NCI-H82 treated with DMSO at 0.1 percent for 48 hours (cell line): ENCODE measurements at regions not wholly inside any gene's neighbourhood (a gene's known extent, or its start where the extent isn't known, plus 50 kb on each side); places are given as distances from the start of the nearest gene placed in this dataset.

Source experiments
- DNase-seq: peaks from one replicate; lab custom pipeline; 2025; ENCODE audit not compliant: unreplicated experiment; lab: John Stamatoyannopoulos, UW

DNA sequence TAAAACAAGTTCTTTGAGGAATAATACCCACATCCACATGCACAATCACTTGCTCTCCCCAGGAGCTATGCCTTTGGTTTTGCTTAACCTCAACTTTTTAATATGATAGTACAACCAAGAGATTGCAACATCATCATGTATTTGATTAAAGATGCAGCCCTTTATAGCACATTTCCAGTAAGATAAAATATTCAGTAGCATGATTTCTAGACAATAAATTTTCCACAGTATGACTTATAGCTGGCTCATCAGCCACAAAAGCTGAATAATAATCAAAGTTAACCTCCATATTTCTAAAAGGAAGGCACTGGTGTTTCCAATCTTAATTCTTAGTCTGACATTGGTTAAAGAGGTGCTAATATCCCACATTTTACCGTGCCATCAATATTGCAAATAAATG, 622.5 kb downstream of the TBL1XR1 start:
- DNase-seq, result no peak

- DNase-seq, result no peak
Observed at GRCh38 chr3:176571926-176572325, 625.4 kb downstream of the TBL1XR1 start.

DNA sequence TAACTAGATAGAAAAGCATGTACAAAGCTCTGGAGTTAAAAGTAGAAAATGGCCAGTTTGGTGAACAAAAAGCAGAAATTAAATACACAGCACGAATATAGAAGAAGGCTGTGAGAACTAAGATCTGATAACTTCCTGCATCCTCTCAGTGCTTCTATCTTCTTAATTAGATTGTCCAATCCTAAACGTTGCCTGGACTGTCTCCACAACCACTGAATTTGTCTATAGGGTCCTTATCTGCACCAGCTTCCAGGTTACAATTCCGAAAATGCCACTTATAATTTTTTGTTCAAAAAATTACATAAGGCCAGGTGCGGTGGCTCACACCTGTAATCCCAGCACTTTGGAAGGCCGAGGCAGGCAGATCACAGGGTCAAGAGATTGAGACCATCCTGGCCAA, 626.3 kb downstream of the TBL1XR1 start:
- no peak for DNase-seq

- DNase-seq, result no peak
Observed at GRCh38 chr3:176568189-176568588, 629.1 kb downstream of the TBL1XR1 start.

GRCh38 chr3:176566757-176567156, 630.5 kb downstream of the TBL1XR1 start:
- DNase-seq, result no peak

GRCh38 chr3:176562331-176562730, 635.0 kb downstream of the TBL1XR1 start:
- no peak for DNase-seq

- no peak for DNase-seq
Observed at GRCh38 chr3:176561826-176562225, 635.5 kb downstream of the TBL1XR1 start.

DNA sequence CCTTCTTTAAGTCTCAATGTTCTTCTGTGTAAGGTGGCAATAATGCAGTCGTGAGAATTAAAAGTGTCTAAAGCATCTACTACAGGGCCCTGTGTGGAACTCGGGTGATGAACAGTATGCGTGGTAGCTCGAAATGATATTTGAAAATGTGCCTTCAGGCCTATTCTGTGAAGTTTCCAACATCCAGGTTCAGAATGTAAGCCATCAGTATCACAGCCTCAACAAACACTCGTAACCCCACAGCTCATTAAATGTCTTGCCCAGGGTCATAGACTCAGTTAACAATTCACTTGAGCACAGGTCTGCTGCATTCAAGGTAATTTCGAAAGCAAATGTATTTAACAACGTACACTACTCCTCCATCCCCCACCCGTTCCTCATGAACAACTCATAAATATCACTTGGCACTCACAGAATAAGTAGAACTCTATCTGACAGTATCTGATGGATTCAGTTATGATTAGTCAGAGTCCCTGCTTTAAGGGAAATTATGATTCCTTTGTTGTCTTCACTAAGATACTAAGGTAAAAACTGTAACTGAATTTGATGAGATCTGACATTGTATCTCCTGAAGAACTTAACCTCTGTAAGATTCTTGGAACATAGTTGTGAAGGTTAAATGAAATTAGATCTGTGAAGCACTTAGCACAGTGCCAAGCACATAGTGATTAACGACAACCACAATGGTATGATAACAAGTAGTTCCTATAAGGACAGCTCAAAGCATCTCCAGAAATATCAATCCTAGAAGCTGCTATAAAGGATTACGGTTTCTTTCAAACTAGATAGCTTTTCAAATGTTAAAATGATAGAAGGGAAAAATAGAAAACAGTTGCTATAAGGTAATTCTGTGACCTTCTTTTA, 642.3 kb downstream of the TBL1XR1 start:
- DNase-seq, result no peak

- DNase-seq, result no peak
Observed at GRCh38 chr3:176554264-176554663, 643.0 kb downstream of the TBL1XR1 start.

DNA sequence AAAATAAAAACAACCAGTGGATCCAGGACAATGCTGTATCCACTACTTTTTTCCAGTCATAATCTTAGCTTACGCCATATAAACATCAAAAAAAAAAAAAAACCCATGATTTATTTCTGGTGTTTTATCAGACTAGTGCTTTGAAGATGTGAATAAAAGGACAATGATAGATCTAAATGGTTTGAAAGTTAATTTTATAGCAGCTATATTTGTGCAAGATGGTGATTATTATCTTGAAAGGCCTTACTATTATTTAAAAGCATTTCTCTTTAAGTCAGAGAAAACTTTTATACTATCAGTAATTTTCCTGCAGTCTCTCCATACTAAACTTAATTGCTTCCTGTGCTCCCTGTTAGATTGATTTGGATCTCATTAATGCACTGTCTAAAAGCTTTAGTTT, 670.3 kb downstream of the TBL1XR1 start:
- DNase-seq, result no peak

DNA sequence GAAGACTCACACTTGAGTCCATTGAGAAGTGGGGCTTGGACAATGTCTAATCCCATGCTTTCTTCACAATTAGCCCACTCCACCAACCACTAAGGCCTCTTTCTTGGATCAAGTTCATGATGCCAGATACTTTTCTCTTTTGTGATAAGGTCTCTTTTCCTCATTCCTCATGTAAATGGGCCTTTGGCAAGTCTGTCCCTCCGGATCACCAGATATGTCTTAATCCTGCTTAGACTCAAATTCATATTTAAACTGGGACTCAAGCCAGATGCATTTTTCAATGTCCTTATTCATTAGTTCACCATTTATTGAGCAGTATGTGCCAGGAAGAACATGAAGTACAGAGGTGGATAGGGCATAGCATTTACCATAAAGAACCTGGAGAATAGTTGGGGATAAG, 671.1 kb downstream of the TBL1XR1 start:
- no peak for DNase-seq

GRCh38 chr3:176523114-176523513, 674.2 kb downstream of the TBL1XR1 start:
- no peak for DNase-seq

DNA sequence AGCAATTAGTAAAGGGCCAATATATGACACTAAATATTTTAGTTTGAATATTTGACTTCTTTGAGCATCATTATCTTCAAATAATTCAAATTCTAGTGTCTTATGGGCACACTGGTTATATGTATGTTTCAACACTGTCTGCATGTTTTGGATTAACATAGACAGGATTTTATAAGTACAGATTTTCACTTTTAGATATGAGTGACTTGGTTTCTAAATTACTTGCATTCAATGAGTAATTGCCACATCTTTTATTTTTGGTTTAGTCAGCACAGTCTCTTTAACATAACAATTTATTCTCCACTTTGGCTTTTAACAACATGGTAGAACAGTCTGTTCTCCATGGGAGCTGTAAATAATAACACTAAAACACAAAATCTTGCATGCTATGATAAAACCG, 674.8 kb downstream of the TBL1XR1 start:
- DNase-seq, result no peak

- DNase-seq, result no peak
Observed at GRCh38 chr3:176521531-176522175, 675.6 kb downstream of the TBL1XR1 start.

- peak; percentile 26 for DNase-seq
Observed at GRCh38 chr3:176514297-176514696, 683.0 kb downstream of the TBL1XR1 start.

DNA sequence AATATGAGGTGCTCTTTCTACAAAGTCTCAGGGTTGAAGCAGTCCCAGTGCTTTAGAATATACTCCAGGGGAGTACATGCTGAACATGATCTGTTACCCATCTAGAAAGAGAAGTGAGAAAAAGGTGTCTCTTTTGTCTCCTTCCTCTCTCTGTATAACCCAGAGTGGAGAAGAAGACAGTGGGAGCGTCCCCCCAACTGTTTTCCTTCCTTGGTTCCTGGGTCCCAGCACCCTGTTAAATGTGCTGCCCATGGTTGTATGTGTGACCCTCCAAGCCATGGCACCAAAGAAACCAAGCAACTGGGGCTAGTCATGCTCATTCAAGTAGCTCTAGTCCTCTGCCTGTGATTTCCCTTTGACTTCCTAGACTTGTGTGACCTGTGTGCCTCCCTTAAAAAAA, 683.7 kb downstream of the TBL1XR1 start:
- DNase-seq, result no peak

DNA sequence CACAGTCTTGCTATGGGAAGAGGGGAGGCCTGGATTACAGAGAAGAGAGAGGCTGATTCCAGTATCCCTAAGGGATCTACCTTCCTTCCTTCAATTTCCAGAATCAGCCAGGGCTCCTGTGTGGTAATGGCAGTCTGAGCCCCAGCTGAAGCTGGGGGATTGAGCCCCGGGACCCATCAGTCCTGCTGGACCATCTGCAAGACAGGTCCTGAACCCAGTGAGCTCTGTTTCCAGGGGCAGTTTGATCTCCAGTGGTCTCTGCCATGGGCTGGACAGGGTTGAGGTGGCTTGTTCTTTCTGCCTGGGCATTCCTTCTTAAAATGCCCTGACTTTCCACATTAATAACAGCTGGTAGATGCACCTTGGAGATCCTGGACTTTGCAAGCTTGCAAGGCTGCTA, 685.2 kb downstream of the TBL1XR1 start:
- DNase-seq, result no peak

DNA sequence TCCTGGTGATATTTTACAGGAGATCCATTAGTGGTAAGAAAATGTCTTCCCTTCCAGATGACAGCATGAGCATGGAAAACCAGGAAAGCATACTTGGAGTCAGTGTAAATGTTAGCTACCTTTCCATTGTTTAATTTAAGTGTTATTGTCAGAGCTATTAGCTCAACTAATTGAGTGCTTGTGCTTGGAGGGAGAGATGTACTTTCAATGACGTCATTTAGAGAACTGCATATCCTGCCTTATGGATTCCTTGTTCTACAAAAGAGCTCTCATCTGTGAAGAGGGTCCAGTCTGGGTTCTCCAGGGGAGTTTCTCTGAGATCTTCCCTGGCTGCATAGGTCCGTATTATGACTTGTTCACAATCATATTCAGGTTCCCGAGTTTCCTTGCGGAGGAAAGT, 687.2 kb downstream of the TBL1XR1 start:
- no peak for DNase-seq

GRCh38 chr3:176505878-176506621, 691.2 kb downstream of the TBL1XR1 start:
- no peak for DNase-seq

DNA sequence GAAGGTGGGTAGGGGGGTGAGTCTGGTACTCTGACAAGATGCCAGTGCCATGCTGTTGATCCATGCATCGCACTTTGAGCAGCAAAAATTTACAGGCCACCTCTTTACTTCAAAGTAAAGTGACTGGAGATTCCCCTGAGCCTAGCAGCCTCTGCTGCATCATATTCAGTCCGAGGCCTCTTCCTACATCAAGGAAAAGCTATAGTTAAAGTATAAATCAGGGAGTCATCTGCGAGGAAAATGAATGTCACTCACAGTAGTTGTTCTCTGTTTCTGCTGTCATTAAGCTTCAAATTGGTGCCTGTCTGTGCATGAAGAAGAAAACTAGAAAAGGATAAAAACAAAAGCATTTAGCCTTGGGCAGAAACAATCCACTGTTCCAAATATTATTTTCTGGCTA, 706.2 kb downstream of the TBL1XR1 start:
- DNase-seq, result no peak

DNA sequence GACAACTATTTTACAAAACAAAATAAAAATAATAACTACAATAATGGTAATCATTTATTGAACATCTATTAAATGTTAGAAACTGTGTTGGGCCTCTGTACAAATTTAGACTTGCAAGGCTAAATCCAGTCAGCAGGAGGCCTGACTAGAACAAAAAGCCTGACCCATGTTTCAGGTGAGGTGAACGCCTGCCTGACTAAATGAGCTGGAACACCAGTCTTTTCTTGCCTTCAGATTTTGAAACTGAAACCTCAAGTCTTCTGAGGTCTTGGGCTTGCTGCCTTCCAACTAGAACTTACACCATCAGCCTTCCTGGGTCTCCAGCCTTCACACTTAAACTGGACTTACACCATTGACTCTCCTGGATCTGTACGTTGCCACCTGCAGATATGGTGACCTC, 706.9 kb downstream of the TBL1XR1 start:
- no peak for DNase-seq

DNA sequence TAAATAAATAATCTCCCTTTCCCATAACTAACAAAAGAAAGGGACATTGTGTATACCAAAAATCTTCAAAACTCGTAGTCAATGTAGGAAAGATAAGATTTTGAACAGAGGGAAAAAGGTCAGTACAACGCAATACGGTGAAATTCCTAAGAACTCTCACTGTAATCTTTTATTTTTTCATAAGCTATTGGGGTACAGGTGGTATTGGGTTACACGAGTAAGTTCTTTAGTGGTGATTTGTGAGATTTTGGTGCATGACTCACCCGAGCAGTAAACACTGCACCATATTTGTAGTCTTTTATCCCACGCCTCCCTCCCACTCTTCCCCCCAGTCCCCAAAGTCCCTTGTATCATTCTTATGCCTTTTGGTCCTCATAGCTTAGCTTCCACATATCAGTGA, 718.0 kb downstream of the TBL1XR1 start:
- DNase-seq, result no peak
